Pancreas (tissue), 10 donors: ENCODE measurements at regions not wholly inside any gene's neighbourhood (a gene's known extent, or its start where the extent isn't known, plus 50 kb on each side); places are given as distances from the start of the nearest gene placed in this dataset.
A peak's percentile ranks its signal among the peaks of the same experiment; 100 is the strongest.

Experiments
- ATAC-seq, 4 donors: fragments of 200-7000 bp; cut with Tn5 transposase; one replicate each; pipeline versions ENCODE4 v1.8.0 to v1.9.1; 2020; ENCODE audit warnings: mild to moderate bottlenecking in 4 of 4, moderate library complexity in 4 of 4
- DNase-seq, 6 donors: peaks; one replicate each; pipeline ENCODE4 v3.0.0-alpha.2; 2020
- FAIRE-seq: peaks from 2 replicates; lab custom pipeline; 2012; peaks lifted over from hg19 to GRCh38; lab: Jason Lieb, UNC
- H3K27ac ChIP-seq, 4 donors: fragments of 200-600 bp; sonication (generic); 1 replicate in 3 of 4; 2 replicates in 1 of 4; pipeline versions ENCODE4 v1.5.0 to v1.8.0; 2020
- H3K27me3 ChIP-seq, 4 donors: fragments of 200-600 bp; one replicate each; pipeline ENCODE4 v1.8.0; 2021
- H3K36me3 ChIP-seq, 3 donors: fragments of 200-600 bp; sonication (generic) in 1 of 3; one replicate each; pipeline versions ENCODE4 v1.5.0 to v1.8.0; 2020 to 2021
- H3K4me1 ChIP-seq, 3 donors: fragments of 200-600 bp; one replicate each; pipeline ENCODE4 v1.8.0; 2021
- H3K4me3 ChIP-seq, 4 donors: fragments of 200-600 bp; sonication (generic) in 2 of 4; one replicate each; pipeline versions ENCODE4 v1.5.0 to v1.8.0; 2020 to 2021
- H3K9me3 ChIP-seq, 4 donors: fragments of 200-600 bp; one replicate each; pipeline ENCODE4 v1.8.0; 2021
- CTCF ChIP-seq, 4 donors: fragments of 200-600 bp; sonication (generic) in 3 of 4; IDR thresholded peaks; one replicate each; pipeline versions ENCODE4 v1.5.0 to v1.8.0; 2021; ENCODE audit warnings: antibody characterized with exemption in 4 of 4
- WGBS, 2 donors: extraction: QIAGEN DNeasy Blood & Tissue Kit; methylation state at CpG; one replicate each; pipeline ENCODE4 v1.1.7; 2013; 5-methylcytosine and 5-hydroxymethylcytosine counted together
- intact Hi-C, 3 donors: fragments of 100-400 bp; cut with DNase I; formaldehyde crosslinking; loops; one replicate each; pipeline versions ENCODE4 v1.11.1 to v1.14.2; 2022
- donor health status: healthy with polysubstance abuse.
- donor health status: DM: no; HTN: no; CAD: no; lungs with moderate emphysema.
- donor health status: DM: no; HTN: no; CAD: no.
- donor health status: control.
- donor health status: control.
- donor health status: Bipolar disorder and iron deficiency.
- donor health status: DM: yes; HTN: yes; CAD: no.
- donor health status: DM: no; HTN: no; CAD: no.
- donor health status: DM: no; HTN: no; CAD: no.
- donor health status: DM: yes; HTN: yes; CAD: no.

GRCh38 chr20:6708010-6708409 lies 59.5 kb upstream of the BMP2 start:
- peak; percentile 51 to 77 (median 60) for DNase-seq
- 9 to 14% methylated on average over 1 of the region's 1 CpG for WGBS, 2 donors

GRCh38 chr20:6707321-6707831 lies 60.1 kb upstream of the BMP2 start:
- Histone ChIP-seq H3K27ac (peak overlapping the region; percentile 45 to 75 (median 61)), H3K27me3 (no peaks in the 10 kb centered on the region), H3K9me3 (no peaks in the 10 kb centered on the region), H3K36me3 (no peaks in the 10 kb centered on the region), H3K4me1 (peaks cover 39 to 63% (median 54%) of the 10 kb centered on the region in 3 donors), H3K4me3 (no peak overlapping the region)
- FAIRE-seq (no peak), DNase-seq (no peak), ATAC-seq (no peak)
- intact Hi-C loops = no loop called here
- TF ChIP-seq CTCF (IDR thresholded peaks at IDR 0.05) = no peak
- 72 to 84% methylated on average over 7 of the region's 7 CpGs for WGBS, 2 donors

More at GRCh38 chr20:6708010-6708409, 59.5 kb upstream of the BMP2 start:
- intact Hi-C loops = no loop called here
- Histone ChIP-seq H3K36me3 (no peaks in the 10 kb centered on the region), H3K27ac (peak overlapping the region; percentile 45 to 75 (median 61)), H3K9me3 (no peaks in the 10 kb centered on the region), H3K4me3 (no peak overlapping the region), H3K4me1 (peaks cover 37 to 56% (median 48%) of the 10 kb centered on the region in 3 donors), H3K27me3 (no peaks in the 10 kb centered on the region)
- no peak for FAIRE-seq
- peak; percentile 49 to 65 (median 57) for ATAC-seq
- TF ChIP-seq CTCF (IDR thresholded peaks at IDR 0.05) = no peak

DNA sequence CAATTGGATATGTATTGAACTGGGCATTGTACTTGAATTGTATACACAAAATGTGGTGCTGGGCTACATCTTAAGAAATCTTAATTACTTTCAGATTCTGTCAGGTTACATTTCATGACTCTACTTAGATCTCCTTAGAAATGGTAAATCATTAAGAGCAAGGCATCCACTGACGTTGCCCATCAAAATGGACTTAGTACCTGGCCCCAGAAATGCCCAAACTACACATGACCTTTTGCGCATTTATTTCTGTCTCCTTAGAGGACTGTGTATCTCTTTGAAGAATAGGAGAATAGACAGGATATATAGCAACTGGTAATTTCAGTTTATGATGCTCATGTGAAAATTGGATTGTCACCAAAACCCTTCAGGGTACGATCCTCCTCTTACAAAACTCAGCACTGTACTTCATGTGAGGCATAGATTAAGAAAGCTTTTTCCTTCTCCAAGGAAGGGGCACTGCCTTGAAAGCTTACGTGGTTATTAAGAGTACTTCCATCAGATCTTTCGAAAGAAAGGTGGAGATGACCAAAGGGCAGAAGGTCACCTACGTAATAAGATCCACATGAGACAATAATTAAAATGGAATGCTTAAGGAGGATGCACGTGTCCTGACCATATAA lies 61.4 kb upstream of the BMP2 start:
- no peak for TF ChIP-seq CTCF (IDR thresholded peaks at IDR 0.05)
- peak overlapping the region in 1 of 4 donors; percentile 93 for H3K27ac ChIP-seq
- 91 to 92% methylated on average over 7 of the region's 7 CpGs for WGBS, 2 donors
- H3K4me1 ChIP-seq = peaks cover 44 to 73% (median 62%) of the 10 kb centered on the region in 3 donors
- no peaks in the 10 kb centered on the region for H3K9me3 ChIP-seq
- no peaks in the 10 kb centered on the region for H3K36me3 ChIP-seq
- ATAC-seq (no peak), FAIRE-seq (no peak), DNase-seq (no peak)
- intact Hi-C loops = no loop called here
- H3K27me3 ChIP-seq = no peaks in the 10 kb centered on the region
- H3K4me3 ChIP-seq = no peak overlapping the region

GRCh38 chr20:6705106-6705766 lies 62.2 kb upstream of the BMP2 start:
- FAIRE-seq = no peak
- 89 to 94% methylated on average over 6 of the region's 6 CpGs for WGBS, 2 donors
- Histone ChIP-seq H3K4me3 (no peak overlapping the region), H3K27ac (peak overlapping the region; percentile 76 to 93 (median 83)), H3K9me3 (no peaks in the 10 kb centered on the region), H3K36me3 (no peaks in the 10 kb centered on the region), H3K4me1 (peaks cover 44 to 72% (median 60%) of the 10 kb centered on the region in 3 donors), H3K27me3 (no peaks in the 10 kb centered on the region)
- no peak for DNase-seq
- no peak for TF ChIP-seq CTCF (IDR thresholded peaks at IDR 0.05)
- ATAC-seq = no peak
- intact Hi-C loops = no loop called here
